ENCODE measurements at regions not wholly inside any gene's neighbourhood (a gene's known extent, or its start where the extent isn't known, plus 50 kb on each side); places are given as distances from the start of the nearest gene placed in this dataset.

DNA sequence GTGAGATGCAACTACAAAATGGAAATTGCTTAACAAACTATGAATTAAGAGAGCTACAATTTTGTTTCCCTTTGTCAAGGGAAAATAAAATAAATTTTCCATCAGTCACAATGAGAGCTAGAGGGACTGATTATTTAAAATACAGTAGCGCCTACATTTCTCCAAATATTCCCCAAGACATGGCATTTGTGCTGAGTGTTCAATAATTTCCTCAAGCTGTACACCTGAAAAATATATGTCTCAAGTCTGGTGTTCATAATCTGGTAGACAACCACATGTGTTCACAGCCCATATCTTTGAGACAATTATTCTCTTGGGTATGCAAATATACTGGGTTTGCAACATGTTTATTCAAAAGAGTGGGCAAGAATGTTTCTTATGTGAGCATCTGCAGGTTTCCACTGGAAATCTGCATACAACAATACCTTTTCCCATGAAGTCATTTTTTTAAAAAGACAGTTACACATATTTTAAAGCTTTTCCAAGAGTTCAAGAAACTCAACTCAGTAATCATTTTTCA, 240.1 kb upstream of the VRK2 start:
- no peak for DNase-seq (ENCODE audit: low read depth in 2 of 2)

DNA sequence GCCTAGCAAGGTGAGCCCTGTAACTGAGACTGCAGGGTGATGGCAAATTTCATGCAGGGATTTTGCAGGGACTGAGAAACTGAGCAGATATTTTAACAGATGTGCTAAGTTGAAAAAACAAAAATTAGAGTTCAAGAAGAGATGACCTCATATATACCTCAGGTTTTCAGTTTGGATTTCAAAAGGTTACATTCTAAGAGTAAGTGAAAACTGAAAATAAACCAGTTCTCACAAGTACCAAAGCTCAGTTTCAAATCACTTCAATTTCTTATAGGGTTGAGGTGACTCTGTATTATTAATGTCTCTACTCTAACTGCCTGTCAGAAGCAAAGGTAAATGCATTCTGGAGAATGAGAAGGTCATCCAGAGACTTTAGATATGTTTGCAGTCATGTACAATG, 237.4 kb upstream of the VRK2 start:
- no peak for DNase-seq (ENCODE audit: low read depth in 2 of 2)

DNA sequence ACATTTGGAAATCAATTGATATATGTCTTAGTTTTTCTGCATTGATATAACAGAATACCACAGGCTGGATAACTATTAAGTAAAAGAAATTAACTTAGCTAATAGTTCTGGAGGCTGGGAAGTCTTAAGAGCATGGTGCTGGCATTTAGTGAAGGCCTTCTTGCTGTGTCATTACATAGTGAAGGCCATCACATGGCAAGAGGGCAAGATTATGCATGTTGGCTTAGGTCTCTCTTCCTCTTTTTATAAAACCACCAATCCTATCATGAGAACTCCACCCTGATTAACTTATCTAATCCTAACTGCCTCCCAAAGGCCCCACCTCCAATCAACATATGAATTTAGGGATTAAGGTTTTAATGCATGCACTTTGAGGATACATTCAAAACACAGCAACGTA, 225.5 kb upstream of the VRK2 start:
- no peak for DNase-seq (ENCODE audit: low read depth in 2 of 2)

DNA sequence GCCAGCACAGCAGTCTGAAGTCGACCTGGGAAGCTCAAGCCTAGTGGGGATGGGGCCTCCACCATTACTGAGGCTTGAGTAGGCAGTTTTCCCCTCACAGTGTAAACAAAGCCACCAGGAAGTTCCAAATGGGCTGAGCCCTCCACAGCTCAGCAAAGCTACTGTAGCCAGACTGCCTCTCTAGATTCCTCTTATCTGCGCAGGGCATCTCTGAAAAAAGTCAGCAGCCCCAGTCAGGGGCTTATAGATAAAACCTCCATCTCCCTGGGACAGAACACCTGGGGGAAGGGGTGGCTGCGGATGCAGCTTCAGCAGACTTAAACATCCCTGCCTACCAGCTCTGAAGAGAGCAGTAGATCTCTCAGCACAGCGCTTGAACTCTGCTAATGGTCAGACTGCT, 218.4 kb upstream of the VRK2 start:
- no peak for DNase-seq (ENCODE audit: low read depth in 2 of 2)

DNA sequence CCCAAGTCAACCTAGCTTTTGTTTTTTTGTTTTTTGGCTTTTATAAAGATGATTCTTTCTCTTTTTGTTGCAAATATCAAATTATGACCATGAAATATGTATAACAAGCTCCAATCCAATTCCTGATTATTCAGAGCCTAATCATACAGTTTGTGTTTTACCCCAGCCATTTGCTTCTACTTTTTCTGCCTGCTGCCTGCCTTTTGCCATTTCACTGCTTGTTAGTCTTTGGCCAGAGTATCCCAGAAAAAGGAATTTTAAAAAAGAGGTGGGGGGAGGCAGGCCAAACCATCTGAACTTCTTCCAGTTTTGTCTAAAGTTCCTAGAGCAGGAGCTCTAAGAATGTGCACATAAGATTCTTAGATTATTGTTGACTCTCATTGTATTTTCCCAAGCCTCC, 211.9 kb upstream of the VRK2 start:
- DNase-seq (ENCODE audit: low read depth in 2 of 2) = no peak

DNA sequence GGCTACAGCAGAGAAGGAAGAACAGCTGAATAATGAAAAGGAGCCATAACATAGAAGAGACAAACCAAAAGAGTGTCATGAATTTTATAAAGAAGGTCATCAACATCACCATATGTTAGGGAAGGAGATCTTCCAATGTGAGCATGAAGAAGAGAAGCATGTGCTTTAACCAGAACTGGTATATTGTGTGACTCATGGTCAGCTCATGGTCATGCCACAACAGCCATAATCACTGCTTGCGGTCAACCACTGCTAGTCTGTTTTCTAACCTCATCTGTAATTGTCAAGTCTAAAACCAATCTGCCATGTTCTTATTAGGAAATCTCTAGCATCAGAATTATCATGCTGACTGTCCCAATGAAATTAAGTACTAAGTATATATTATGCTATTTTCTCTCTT, 204.1 kb upstream of the VRK2 start:
- no peak for DNase-seq (ENCODE audit: low read depth in 2 of 2)

DNA sequence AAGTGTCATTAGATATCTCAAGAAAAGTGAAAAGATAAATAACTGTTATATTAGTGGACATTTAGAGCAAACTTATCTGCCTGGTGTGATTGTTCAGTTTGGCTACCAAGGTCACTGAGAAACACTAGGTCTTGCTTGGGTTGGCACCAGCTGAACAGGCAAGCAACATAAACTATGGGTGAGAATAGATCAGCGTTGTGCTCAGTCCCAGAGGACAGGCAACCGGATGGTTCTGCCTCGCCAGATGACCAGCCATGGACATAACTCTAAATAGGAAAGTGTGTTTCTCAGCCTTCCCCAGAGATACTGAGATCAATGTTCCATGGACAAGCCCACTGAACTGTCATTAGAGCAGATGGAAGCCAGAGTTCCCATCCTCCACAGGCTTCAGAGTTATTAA, 203.4 kb upstream of the VRK2 start:
- DNase-seq (ENCODE audit: low read depth in 2 of 2) = no peak

DNA sequence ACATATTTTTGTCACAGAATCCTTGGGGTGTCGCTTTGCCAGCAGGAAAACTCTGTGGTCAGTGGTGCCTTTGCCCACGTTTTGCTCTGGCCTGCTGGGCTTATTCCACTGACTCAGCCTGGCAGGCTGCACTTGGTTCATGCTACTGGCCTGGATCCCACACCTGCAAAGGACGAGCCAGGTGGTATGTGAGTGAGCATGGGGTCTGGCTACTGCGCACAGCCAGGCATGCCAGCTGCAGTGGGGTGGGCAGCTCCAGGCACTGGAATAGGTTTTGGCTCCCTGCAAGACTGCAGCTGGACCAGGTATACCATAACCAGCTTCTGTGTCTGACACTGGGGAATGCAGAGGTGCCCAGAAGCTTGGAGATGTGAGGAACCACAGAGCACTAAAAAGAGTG, 197.9 kb upstream of the VRK2 start:
- no peak for DNase-seq (ENCODE audit: low read depth in 2 of 2)

DNA sequence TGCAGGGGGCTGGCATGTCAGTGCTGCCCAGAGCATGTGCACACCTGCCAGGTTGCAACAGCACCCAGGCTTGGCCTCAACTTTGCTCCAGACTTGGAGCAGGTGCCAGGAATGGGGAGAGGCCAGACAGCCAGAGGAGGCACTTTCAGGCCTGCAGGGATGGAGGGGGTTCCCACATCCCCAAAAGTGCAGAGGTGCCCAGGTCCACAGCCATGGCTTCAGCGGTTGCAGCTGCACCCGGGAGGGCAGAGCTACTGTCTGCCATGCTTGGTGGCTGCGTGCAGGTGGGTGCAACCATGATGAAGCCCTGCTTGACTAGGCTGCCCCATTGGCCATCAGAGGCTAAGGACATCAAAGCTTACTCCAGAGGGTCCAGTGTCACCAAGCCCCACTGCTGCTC, 196.8 kb upstream of the VRK2 start:
- no peak for DNase-seq (ENCODE audit: low read depth in 2 of 2)

DNA sequence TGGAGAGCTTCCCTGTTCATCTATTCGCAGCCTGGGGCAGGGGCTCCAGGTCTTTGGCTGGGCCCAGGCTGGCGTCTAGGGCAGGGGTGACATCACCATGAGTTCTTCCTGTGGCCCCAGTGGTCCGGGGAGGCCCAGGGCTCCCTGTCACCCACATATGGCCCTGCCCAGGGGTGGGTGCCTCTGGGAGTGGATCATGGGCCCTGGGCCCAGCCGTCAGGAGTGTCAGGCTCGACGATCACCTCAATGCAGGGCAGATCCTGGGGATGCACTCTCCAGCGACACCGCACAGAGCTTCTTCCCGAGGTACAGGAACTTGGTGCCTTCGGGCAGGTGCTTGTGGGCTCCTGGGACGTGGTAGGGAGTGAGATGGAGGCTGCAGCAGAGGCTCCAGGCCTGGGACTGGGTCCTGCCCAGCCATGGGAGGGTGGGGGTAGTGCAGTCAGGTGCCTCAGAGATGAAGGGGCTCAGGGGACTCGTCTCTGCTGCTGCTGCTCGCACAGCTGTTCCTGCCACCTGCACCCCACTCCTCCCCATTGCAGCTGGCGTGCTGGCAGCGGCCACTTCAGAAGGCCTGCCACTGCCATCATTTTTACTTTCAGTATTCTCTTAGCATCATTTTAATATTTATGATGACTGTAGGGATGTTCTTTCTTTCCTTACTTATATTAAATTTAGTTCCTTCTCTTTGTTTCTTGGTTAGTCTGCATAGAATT, 196.0 kb upstream of the VRK2 start:
- no peak for DNase-seq (ENCODE audit: low read depth in 2 of 2)

DNA sequence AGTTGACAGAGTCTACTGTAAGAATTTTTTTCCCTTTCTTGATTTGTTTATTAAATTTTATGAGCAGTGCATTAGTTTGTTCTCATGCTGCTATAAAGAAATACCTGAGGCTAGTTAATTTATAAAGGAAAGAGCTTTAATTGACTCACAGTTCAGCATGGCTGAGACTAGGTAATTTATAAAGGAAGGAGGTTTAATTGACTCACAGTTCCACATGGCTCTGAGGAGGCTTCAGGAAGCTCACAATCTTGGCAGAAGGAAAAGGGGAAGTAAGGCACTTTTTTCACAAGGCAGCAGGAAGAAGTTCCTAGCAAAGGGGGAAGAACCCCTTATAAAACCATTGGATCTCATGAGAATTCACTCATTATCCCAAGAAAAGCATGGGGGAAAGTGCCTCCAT, 191.4 kb upstream of the VRK2 start:
- no peak for DNase-seq (ENCODE audit: low read depth in 2 of 2)

DNA sequence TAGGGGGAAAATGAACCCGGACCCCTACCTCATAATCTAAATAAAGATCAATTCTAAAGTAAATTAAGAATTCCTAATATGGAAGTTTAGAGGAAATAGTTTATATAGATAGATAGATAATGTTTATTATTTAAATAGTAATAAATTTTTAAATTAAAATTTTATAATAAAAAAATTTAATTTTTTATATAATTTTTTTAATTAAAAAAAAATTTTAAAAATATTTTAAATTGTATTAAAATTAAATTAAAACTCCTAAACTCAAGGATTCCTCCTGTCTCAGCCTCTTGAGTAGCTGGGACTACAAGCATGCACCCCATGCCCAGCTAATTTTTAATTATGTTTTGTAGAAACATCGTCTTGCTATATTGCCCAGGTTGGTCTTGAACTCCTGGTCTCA, 186.9 kb upstream of the VRK2 start:
- DNase-seq (ENCODE audit: low read depth in 2 of 2) = no peak

DNA sequence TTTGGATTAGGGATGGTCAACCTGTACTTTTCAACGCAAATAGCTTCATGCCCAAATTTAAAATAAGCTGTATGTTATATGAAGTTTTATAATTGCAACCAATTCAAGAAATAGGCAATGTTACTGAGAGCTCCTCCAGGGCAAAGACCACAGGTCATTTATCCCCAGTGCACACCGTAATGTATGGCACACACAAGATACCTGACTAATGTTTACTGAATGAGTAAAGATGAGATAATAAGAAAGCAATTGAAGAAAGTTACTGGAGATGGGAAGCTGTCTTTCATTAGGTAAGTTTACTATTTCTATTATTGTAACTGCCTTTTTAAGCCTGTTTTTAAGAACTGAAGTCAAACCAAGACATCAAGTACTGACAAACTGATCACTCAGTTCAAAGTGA, 184.5 kb upstream of the VRK2 start:
- DNase-seq (ENCODE audit: low read depth in 2 of 2) = no peak

DNA sequence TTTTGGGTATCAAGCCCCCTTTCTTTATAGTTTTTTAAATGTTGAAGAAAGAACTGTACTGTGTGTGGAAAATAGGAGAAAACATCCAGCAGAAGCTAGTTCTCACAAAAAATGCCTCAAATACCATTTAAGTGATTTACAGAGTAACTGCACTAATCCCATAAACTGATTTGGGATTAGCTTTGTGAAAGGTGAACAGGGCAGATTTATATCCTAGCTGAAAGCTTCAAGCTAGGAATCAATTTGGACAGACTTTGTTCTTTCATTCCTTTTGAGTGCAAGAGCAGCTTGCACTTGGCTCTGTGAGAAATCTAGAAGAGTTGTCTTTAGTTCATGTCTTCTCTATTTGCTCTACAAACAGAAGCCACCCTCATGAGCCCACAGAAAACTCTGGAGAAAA, 183.9 kb upstream of the VRK2 start:
- no peak for DNase-seq (ENCODE audit: low read depth in 2 of 2)

DNA sequence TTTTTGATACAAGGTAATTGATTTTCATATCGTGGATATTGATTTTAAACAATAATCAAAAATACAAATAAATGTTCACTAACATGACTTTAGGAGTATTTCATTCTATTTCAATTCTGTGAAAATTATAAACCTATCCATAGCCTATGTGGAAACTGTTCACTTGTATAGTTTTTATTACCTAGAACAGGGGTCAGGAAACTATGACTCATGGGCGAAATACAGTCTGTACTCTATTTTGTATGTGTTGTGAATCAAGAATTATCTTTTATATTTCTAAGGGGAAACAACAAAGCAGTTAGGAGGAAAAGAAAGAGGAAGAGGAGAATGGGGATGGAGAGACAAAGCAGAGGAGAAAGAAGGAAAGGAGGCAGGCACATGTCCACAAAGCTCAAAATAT, 181.7 kb upstream of the VRK2 start:
- no peak for DNase-seq (ENCODE audit: low read depth in 2 of 2)

DNA sequence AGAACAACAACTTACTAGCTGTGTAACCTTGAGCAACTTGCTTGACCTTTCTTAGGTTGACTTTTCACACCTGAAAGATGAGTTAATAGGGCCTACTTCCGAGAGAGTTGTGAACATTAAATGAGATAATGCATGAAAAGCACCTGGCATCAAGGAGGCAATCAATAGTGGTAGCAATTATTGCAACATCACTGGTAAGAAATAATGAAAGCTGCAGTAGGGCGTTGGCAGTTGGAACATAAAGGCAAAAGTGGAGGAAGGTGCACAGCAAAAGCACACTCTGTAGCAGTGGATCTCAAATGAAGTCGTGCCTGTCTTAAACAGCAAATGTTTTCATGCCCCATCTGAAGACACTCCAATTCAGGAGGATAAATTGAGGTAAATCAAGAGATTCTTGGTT, 178.9 kb upstream of the VRK2 start:
- DNase-seq (ENCODE audit: low read depth in 2 of 2) = no peak

DNA sequence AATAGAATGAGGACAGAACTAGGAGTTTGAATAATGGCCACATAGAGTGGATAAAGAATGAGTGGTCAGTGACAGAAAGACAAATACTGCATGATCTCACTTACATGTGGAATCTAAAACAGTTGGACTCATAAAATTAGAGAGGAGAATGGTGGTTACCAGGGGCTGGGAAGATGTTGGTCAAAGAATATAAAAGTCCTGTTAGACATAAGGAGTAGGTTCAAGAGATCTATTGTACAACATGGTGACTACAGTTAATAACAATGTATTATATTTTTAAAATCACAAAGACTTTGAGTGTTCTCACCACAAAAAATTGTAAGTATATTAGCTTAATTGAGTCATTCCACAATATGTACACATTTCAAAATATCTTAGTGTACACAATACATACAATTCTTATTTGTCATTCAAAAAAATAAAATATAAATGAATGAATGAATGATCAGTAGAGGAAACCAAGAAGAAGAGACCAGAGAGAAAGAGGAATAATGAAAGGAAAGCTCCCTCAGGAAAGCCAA, 177.9 kb upstream of the VRK2 start:
- DNase-seq (ENCODE audit: low read depth in 2 of 2) = no peak

DNA sequence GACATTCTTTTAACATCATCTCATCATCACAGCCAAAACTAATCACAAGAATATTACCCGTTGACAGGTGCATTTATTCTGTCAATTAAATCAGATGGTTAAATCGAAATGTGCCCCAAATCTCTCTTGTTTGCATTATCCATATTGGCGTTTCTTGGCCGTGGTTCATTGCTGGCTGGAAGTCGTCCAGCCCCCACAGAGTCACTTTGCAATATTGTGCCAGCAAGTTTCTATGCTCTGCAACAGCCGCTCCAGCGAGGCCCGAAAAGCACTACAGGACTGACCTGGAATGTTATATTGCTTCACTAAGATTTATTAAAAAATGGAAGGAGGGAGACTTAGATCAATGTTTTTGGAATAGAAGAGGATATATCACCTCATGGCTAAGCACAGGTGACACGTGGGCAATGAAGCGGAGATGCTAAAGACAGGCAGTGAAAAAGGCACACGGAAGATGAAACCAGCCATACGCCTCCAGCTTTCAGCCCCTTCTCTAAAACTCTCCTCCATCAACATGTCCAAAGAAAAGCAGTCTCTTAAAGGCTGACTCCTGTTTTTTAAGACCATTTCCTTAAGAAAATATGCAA, 176.8 kb upstream of the VRK2 start:
- DNase-seq (ENCODE audit: low read depth in 2 of 2) = no peak

DNA sequence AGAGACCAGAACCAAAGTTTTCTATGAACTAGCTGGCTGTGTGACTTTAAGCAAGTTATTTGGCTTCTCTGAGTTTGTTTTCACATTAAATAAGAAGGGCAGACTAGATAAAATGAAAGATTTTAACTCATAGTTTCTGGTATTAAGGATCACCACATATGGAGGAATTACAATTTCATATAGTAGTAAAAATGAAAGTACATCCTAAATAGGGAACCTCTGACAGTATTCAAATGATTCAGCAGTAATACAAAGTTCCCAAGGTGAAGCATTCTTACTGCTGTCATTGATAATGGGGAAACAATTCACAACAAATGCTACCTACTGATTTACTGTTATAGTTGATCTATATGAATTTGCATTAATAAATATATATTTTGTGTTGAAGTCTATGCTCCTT, 170.3 kb upstream of the VRK2 start:
- no peak for DNase-seq (ENCODE audit: low read depth in 2 of 2)

DNA sequence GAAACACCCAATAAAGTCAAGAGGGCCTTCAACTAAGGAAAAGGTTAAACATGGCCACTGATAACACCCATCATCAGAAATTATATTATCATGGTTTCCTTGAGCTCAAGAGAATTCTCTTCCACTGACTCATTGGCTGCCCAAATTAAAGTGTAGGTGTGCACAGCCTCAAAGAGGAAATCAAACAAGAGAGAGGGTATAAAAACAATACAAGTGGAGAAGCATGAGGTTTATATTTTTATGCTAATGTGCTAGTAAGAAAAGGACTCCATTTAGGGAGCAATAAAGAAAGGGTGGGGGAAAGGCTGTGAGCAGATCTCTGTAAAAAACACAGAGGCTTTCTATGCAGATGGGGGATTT, 168.8 kb upstream of the VRK2 start:
- DNase-seq (ENCODE audit: low read depth in 2 of 2) = no peak

DNA sequence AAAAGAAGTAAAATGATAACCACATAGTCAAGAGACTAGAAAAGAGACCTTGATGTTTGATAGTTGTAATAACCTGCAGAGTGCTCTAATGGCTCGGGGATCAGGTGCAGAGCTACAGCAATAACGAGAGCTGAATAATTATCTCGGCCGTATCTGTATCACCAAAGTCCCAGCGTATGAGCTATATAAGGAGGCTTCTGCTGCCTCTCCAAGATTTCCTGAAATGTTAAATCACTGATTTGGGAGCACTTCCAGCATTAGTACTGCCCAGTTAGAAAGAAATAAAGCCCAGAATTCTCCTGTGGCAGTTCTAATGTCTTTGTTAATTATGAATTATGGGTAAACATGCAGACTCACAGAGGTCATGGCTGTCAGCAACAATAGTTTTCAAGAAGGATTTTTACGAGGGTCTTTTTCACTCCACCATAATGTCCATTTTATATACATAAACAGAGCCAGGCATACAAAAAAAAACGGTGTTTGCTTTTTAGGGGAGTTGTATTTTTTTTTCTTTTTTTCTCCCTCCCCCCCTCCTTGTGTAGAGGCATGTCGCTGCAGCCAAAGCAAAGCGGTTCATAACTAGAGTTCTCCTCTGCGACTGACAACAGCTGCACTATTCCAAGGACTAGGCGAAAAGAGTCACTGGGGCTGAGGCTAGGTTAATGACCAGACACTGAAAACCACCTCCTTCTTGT, 168.3 kb upstream of the VRK2 start:
- no peak for DNase-seq (ENCODE audit: low read depth in 2 of 2)

DNA sequence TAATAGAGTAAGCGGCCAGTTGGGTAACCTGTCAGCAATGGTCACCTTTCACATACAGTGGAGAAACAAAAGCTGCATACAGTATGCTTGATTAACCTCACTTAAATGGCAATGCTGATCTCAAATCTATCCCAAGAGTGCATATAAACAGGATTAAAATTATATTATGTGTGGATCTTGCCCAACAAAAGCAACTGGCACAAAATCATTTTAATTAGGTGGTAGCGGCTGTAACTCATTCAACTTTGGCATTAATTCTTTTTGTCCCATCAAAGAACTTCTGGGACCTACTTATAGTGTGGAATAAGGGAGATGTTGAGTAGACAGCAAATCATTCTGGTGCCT, 167.8 kb upstream of the VRK2 start:
- DNase-seq (ENCODE audit: low read depth in 2 of 2) = no peak

DNA sequence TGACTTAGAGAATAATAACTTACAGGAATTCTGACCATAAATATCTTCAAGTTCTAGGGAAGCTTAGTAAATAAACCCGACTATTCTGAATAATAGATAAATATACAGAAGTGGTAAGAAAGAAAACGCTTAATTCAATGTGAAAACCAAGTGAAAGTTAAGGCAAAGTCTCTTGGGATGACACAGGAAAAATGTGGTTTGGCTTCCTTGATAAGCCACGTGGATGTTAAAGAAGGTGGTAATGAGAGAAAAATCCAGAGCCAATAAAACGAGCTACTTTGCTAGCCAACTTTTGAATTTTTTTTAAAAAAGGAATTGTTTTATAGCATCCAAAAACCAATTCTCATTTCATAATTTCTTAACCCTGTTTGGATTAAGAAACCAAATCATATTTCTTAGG, 166.2 kb upstream of the VRK2 start:
- no peak for DNase-seq (ENCODE audit: low read depth in 2 of 2)
